Right atrium auricular region (tissue), 2 donors: ENCODE measurements at regions not wholly inside any gene's neighbourhood (a gene's known extent, or its start where the extent isn't known, plus 50 kb on each side); places are given as distances from the start of the nearest gene placed in this dataset.
"Not testable (repeated sequence)": the region's sequence is repeated elsewhere in the genome, so short reads cannot be mapped to it uniquely, and the experiment has no call there.

Source experiments
- DNase-seq: peaks from one replicate; pipeline ENCODE4 v3.0.0-alpha.2; 2019; ENCODE audit warnings: low spot score
- H3K27ac ChIP-seq, 2 donors: fragments of 200-600 bp; sonication (generic); 1 replicate in 1 of 2; 2 replicates in 1 of 2; pipeline ENCODE4 v1.5.1; 2016 to 2019
- H3K27me3 ChIP-seq, 2 donors: fragments of 200-600 bp; sonication (generic); one replicate each; pipeline versions ENCODE4 v1.5.1 to v1.6.0; 2017 to 2019
- H3K36me3 ChIP-seq: fragments of 200-600 bp; sonication (generic); one replicate; pipeline ENCODE4 v1.5.1; 2016
- H3K4me1 ChIP-seq, 2 donors: fragments of 200-600 bp; sonication (generic); one replicate each; pipeline versions ENCODE4 v1.5.1 to v1.6.0; 2017 to 2019
- H3K4me3 ChIP-seq, 2 donors: fragments of 200-600 bp; sonication (generic); 1 replicate in 1 of 2; 2 replicates in 1 of 2; pipeline ENCODE4 v1.5.1; 2017 to 2019; ENCODE audit warnings: mild to moderate bottlenecking in 1 of 2, moderate library complexity in 1 of 2
- H3K9me3 ChIP-seq, 2 donors: fragments of 200-600 bp; sonication (generic); one replicate each; pipeline ENCODE4 v1.5.1; 2019
- CTCF ChIP-seq, 2 donors: fragments of 200-600 bp; sonication (generic); IDR thresholded peaks; one replicate each; pipeline ENCODE4 v1.5.1; 2019; ENCODE audit warnings: antibody characterized with exemption in 2 of 2

- Histone ChIP-seq H3K9me3 (no peaks in the 10 kb centered on the region), H3K4me1 (no peaks in the 10 kb centered on the region)
- no peak for DNase-seq
Observed at GRCh38 chr2:180829836-180830235, 150.6 kb upstream of the UBE2E3 start.

GRCh38 chr2:180829261-180829660 is 151.1 kb upstream of the UBE2E3 start:
- H3K36me3 ChIP-seq: no peaks in the 10 kb centered on the region
- H3K27ac ChIP-seq: no peak overlapping the region
- H3K4me1 ChIP-seq: no peaks in the 10 kb centered on the region
- no peaks in the 10 kb centered on the region for H3K27me3 ChIP-seq
- no peak for TF ChIP-seq CTCF (IDR thresholded peaks at IDR 0.05)
- no peaks in the 10 kb centered on the region for H3K9me3 ChIP-seq
- H3K4me3 ChIP-seq: no peak overlapping the region
- no peak for DNase-seq

More at GRCh38 chr2:180829836-180830235, 150.6 kb upstream of the UBE2E3 start:
- TF ChIP-seq CTCF (IDR thresholded peaks at IDR 0.05): no peak
- H3K4me3 ChIP-seq: no peak overlapping the region
- no peaks in the 10 kb centered on the region for H3K36me3 ChIP-seq
- no peak overlapping the region for H3K27ac ChIP-seq
- no peaks in the 10 kb centered on the region for H3K27me3 ChIP-seq

GRCh38 chr2:180828756-180829155 is 151.6 kb upstream of the UBE2E3 start:
- no peaks in the 10 kb centered on the region for H3K27me3 ChIP-seq
- H3K9me3 ChIP-seq: no peaks in the 10 kb centered on the region
- no peaks in the 10 kb centered on the region for H3K36me3 ChIP-seq
- H3K27ac ChIP-seq: no peak overlapping the region
- no peak overlapping the region for H3K4me3 ChIP-seq
- H3K4me1 ChIP-seq: no peaks in the 10 kb centered on the region
- no peak for TF ChIP-seq CTCF (IDR thresholded peaks at IDR 0.05)
- DNase-seq: no peak

- H3K27ac ChIP-seq: no peak overlapping the region
- no peaks in the 10 kb centered on the region for H3K27me3 ChIP-seq
- H3K9me3 ChIP-seq: no peaks in the 10 kb centered on the region
- H3K4me1 ChIP-seq: no peaks in the 10 kb centered on the region
- TF ChIP-seq CTCF (IDR thresholded peaks at IDR 0.05): no peak
- H3K4me3 ChIP-seq: no peak overlapping the region
- no peak for DNase-seq
- H3K36me3 ChIP-seq: no peaks in the 10 kb centered on the region
Observed at GRCh38 chr2:180823546-180824141, 156.8 kb upstream of the UBE2E3 start.

- H3K4me1 ChIP-seq: no peaks in the 10 kb centered on the region
Observed at GRCh38 chr2:180819106-180819505, 161.3 kb upstream of the UBE2E3 start.

GRCh38 chr2:180818700-180819099 is 161.7 kb upstream of the UBE2E3 start:
- not testable (repeated sequence) for H3K27me3 ChIP-seq, H3K9me3 ChIP-seq, DNase-seq, H3K27ac ChIP-seq, H3K36me3 ChIP-seq, H3K4me1 ChIP-seq, H3K4me3 ChIP-seq

More at GRCh38 chr2:180819106-180819505, 161.3 kb upstream of the UBE2E3 start:
- no peak for TF ChIP-seq CTCF (IDR thresholded peaks at IDR 0.05)
- H3K27me3 ChIP-seq: no peaks in the 10 kb centered on the region
- H3K9me3 ChIP-seq: peaks cover 0 to 5% of the 10 kb centered on the region in 2 donors
- no peaks in the 10 kb centered on the region for H3K36me3 ChIP-seq
- DNase-seq: no peak
- no peak overlapping the region for H3K4me3 ChIP-seq
- no peak overlapping the region for H3K27ac ChIP-seq
